ENCODE measurements at regions not wholly inside any gene's neighbourhood (a gene's known extent, or its start where the extent isn't known, plus 50 kb on each side); places are given as distances from the start of the nearest gene placed in this dataset.

GRCh38 chr2:239484571-239485355 is 83.9 kb upstream of the HDAC4 start:
- no peak for TF ChIP-seq EZH2 (IDR thresholded peaks at IDR 0.05)
- TF ChIP-seq, protein P1, sequence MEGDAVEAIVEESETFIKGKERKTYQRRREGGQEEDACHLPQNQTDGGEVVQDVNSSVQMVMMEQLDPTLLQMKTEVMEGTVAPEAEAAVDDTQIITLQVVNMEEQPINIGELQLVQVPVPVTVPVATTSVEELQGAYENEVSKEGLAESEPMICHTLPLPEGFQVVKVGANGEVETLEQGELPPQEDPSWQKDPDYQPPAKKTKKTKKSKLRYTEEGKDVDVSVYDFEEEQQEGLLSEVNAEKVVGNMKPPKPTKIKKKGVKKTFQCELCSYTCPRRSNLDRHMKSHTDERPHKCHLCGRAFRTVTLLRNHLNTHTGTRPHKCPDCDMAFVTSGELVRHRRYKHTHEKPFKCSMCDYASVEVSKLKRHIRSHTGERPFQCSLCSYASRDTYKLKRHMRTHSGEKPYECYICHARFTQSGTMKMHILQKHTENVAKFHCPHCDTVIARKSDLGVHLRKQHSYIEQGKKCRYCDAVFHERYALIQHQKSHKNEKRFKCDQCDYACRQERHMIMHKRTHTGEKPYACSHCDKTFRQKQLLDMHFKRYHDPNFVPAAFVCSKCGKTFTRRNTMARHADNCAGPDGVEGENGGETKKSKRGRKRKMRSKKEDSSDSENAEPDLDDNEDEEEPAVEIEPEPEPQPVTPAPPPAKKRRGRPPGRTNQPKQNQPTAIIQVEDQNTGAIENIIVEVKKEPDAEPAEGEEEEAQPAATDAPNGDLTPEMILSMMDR (IDR thresholded peaks at IDR 0.05), result no peak

All from neural progenitor cell (in vitro differentiated cells).